ENCODE measurements at regions not wholly inside any gene's neighbourhood (a gene's known extent, or its start where the extent isn't known, plus 50 kb on each side); places are given as distances from the start of the nearest gene placed in this dataset.

- no peak for DNase-seq (ENCODE audit: low read depth in 3 of 3)
Measured at GRCh38 chr4:157885811-157886210, 287.0 kb downstream of the GASK1B start.

GRCh38 chr4:157882901-157883300, 289.9 kb downstream of the GASK1B start:
- no peak for DNase-seq (ENCODE audit: low read depth in 3 of 3)

- DNase-seq (ENCODE audit: low read depth in 3 of 3), result no peak
Measured at GRCh38 chr4:157880761-157881160, 292.1 kb downstream of the GASK1B start.

GRCh38 chr4:157854819-157855218, 318.0 kb downstream of the GASK1B start:
- no peak for DNase-seq (ENCODE audit: low read depth in 3 of 3)

- DNase-seq (ENCODE audit: low read depth in 3 of 3), result no peak
Measured at GRCh38 chr4:157840648-157841047, 332.2 kb downstream of the GASK1B start.

GRCh38 chr4:157840034-157840433, 332.8 kb downstream of the GASK1B start:
- DNase-seq (ENCODE audit: low read depth in 3 of 3), result no peak

- DNase-seq (ENCODE audit: low read depth in 3 of 3), result no peak
Measured at GRCh38 chr4:157838366-157838765, 334.5 kb downstream of the GASK1B start.

- DNase-seq (ENCODE audit: low read depth in 3 of 3), result no peak
Measured at GRCh38 chr4:157837071-157837703, 335.6 kb downstream of the GASK1B start.

GRCh38 chr4:157832596-157832995, 340.2 kb downstream of the GASK1B start:
- DNase-seq (ENCODE audit: low read depth in 3 of 3), result no peak

- no peak for DNase-seq (ENCODE audit: low read depth in 3 of 3)
Measured at GRCh38 chr4:157824021-157824420, 348.8 kb downstream of the GASK1B start.

GRCh38 chr4:157821814-157822213, 351.0 kb downstream of the GASK1B start:
- DNase-seq (ENCODE audit: low read depth in 3 of 3), result no peak

- no peak for DNase-seq (ENCODE audit: low read depth in 3 of 3)
Measured at GRCh38 chr4:157819693-157820464, 352.9 kb downstream of the GASK1B start.

- no peak for DNase-seq (ENCODE audit: low read depth in 3 of 3)
Measured at GRCh38 chr4:157818946-157819692, 353.7 kb downstream of the GASK1B start.

- no peak for DNase-seq (ENCODE audit: low read depth in 3 of 3)
Measured at GRCh38 chr4:157810137-157810774, 362.6 kb downstream of the GASK1B start.

- DNase-seq (ENCODE audit: low read depth in 3 of 3), result no peak
Measured at GRCh38 chr4:157808796-157809383, 363.9 kb downstream of the GASK1B start.

- no peak for DNase-seq (ENCODE audit: low read depth in 3 of 3)
Measured at GRCh38 chr4:157806184-157806583, 366.6 kb downstream of the GASK1B start.

- no peak for DNase-seq (ENCODE audit: low read depth in 3 of 3)
Measured at GRCh38 chr4:157804986-157805385, 367.8 kb downstream of the GASK1B start.

- no peak for DNase-seq (ENCODE audit: low read depth in 3 of 3)
Measured at GRCh38 chr4:157803845-157804521, 368.8 kb downstream of the GASK1B start.

- no peak for DNase-seq (ENCODE audit: low read depth in 3 of 3)
Measured at GRCh38 chr4:157803421-157803820, 369.4 kb downstream of the GASK1B start.

GRCh38 chr4:157795495-157795894, 377.3 kb downstream of the GASK1B start:
- no peak for DNase-seq (ENCODE audit: low read depth in 3 of 3)

- no peak for DNase-seq (ENCODE audit: low read depth in 3 of 3)
Measured at GRCh38 chr4:157792716-157793115, 380.1 kb downstream of the GASK1B start.

All from stimulated activated CD4-positive, alpha-beta T cell treated with anti-CD3 and anti-CD28 coated beads, TNF-alpha, amount 100 ng/mL, for 4 hours (primary cell).